ENCODE measurements at regions not wholly inside any gene's neighbourhood (a gene's known extent, or its start where the extent isn't known, plus 50 kb on each side); places are given as distances from the start of the nearest gene placed in this dataset.

DNA sequence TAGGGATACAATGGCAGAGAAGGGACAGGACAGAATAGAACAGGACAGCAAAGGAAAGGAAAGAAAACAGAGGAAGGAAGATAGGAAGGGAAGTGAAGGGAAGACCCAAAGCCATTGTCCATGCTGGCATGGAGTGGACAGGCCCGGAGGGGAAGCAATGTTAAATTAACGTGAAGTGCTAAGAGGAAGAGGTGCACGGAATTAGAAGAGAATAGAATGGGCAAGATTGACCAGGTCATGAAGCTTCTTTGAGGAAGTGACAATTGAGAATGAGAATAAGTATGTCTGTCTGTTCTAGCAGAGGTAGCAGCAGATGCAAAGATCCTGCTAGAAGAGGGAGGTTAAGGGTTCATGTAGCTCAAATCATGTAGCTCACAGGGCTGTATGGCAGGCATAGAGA, 117.2 kb downstream of the MAF start:
- TF ChIP-seq, protein P1, sequence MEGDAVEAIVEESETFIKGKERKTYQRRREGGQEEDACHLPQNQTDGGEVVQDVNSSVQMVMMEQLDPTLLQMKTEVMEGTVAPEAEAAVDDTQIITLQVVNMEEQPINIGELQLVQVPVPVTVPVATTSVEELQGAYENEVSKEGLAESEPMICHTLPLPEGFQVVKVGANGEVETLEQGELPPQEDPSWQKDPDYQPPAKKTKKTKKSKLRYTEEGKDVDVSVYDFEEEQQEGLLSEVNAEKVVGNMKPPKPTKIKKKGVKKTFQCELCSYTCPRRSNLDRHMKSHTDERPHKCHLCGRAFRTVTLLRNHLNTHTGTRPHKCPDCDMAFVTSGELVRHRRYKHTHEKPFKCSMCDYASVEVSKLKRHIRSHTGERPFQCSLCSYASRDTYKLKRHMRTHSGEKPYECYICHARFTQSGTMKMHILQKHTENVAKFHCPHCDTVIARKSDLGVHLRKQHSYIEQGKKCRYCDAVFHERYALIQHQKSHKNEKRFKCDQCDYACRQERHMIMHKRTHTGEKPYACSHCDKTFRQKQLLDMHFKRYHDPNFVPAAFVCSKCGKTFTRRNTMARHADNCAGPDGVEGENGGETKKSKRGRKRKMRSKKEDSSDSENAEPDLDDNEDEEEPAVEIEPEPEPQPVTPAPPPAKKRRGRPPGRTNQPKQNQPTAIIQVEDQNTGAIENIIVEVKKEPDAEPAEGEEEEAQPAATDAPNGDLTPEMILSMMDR (IDR thresholded peaks at IDR 0.05), result no peak
- TF ChIP-seq EP300 (IDR thresholded peaks at IDR 0.05), result no peak
- no peak for TF ChIP-seq POLR2A (IDR thresholded peaks at IDR 0.05)

Data from tibial nerve (tissue), 4 donors.